ENCODE measurements at regions not wholly inside any gene's neighbourhood (a gene's known extent, or its start where the extent isn't known, plus 50 kb on each side); places are given as distances from the start of the nearest gene placed in this dataset.

DNA sequence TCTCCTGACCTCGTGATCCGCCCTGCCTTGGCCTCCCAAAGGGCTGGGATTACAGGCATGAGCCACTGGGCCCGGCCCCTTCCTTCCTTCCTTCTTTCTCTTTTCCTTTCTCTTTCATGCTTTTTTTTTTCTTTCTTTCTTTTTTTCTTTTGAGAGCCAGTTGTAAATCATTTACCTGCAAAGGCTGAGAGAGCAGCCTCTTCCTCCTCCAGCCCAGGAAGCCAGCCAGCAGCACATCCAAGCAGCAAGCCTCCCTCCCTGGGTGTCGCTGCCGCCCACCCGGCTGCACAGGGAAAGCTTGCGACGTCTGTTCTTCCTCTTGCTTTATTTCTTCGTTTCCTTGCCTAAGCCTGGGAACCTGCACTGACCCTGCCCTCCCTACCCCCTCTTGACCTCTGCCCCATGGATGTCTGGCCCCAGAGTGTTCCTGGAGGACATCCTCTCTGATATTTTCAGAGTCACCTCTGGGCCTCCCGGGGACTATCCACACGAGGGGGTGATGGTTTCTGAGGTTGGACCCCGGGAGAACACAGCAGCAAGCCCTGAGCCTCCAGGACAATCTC, 62.8 kb upstream of the MYL10 start:
- H3K36me3 ChIP-seq (ENCODE audit: control insufficient read depth, insufficient read depth, low read length): no peaks in the 10 kb centered on the region
- H3K4me3 ChIP-seq (ENCODE audit: low read depth, low read length): no peak overlapping the region
- H3K9ac ChIP-seq (ENCODE audit: low read length): no peak overlapping the region
- peaks cover 3% of the 10 kb centered on the region; the same call in 1 of the 2 replicates for H3K4me1 ChIP-seq (ENCODE audit: control insufficient read depth, insufficient read depth, low read length)
- H3K27me3 ChIP-seq (ENCODE audit: control insufficient read depth, insufficient read depth, low read length): 0 out of 2 replicates have a peak, but pooled peaks cover 3% of the 10 kb centered on the region
- H3K9me3 ChIP-seq (ENCODE audit: control insufficient read depth, insufficient read depth, low read depth, low read length): no peaks in the 10 kb centered on the region
- H3K27ac ChIP-seq (ENCODE audit: low read depth, low read length): no peak overlapping the region

DNA sequence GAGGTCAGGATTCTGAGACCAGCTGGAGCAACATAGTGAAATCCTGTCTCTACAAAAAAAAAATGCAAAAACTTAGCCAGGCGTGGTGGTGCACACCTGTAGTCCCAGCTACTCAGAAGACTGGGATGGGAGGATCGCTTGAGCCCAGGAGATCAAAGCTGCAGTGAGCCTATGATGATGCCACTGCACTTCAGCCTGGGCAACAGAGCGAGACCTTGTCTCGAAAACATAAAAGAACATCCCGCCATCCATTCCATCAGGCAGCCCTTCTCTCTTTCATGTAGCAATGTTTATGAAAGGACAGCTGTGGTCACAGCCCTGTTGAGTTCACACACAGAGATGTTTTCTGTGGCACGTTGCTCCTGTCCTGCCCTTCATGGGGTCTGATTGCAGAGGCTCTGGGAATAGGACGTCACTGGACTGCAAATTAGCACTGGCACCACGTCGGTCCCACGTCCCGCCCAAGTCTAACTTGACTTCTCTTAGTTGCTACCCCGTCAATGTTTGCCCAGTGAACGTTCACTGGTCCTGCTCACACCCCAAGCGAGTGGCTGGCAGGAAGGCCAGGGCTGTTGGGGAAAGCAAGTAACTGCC, 64.5 kb upstream of the MYL10 start:
- H3K27ac ChIP-seq (ENCODE audit: low read depth, low read length): no peak overlapping the region
- 0 out of 2 replicates have a peak, but pooled peaks cover 3% of the 10 kb centered on the region for H3K27me3 ChIP-seq (ENCODE audit: control insufficient read depth, insufficient read depth, low read length)
- H3K36me3 ChIP-seq (ENCODE audit: control insufficient read depth, insufficient read depth, low read length): no peaks in the 10 kb centered on the region
- no peak overlapping the region for H3K4me3 ChIP-seq (ENCODE audit: low read depth, low read length)
- H3K9me3 ChIP-seq (ENCODE audit: control insufficient read depth, insufficient read depth, low read depth, low read length): no peaks in the 10 kb centered on the region
- H3K4me1 ChIP-seq (ENCODE audit: control insufficient read depth, insufficient read depth, low read length): peaks cover 3% of the 10 kb centered on the region; the same call in 1 of the 2 replicates
- no peak overlapping the region for H3K9ac ChIP-seq (ENCODE audit: low read length)

DNA sequence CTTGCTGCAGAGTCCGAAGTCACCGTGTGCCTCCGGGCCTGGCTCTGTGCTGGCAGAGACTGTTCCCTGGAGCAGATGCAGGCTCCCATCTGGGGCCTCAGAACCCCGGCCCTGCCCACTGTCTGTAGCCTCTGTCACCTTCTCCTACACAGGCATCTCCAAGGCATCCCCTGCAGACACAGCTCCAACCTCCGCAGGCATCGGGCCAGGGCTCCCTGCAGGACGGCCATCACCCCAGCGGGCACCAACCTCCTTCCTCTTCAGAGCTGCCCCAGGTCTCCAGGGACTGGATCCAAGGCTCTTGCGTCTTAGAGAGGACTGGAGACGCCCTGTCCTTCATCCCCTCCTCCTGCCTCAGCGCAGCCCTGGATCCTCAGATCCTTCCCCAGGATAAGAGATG, 69.9 kb upstream of the MYL10 start:
- Histone ChIP-seq H3K36me3 (ENCODE audit: control insufficient read depth, insufficient read depth, low read length) (no peaks in the 10 kb centered on the region), H3K27ac (ENCODE audit: low read depth, low read length) (no peak overlapping the region)

GRCh38 chr7:101699399-101699798, 70.3 kb upstream of the MYL10 start:
- H3K9ac ChIP-seq (ENCODE audit: low read length): no peak overlapping the region
- peaks cover 8% of the 10 kb centered on the region; the same call in 1 of the 2 replicates for H3K4me1 ChIP-seq (ENCODE audit: control insufficient read depth, insufficient read depth, low read length)
- H3K9me3 ChIP-seq (ENCODE audit: control insufficient read depth, insufficient read depth, low read depth, low read length): no peaks in the 10 kb centered on the region
- no peaks in the 10 kb centered on the region for H3K27me3 ChIP-seq (ENCODE audit: control insufficient read depth, insufficient read depth, low read length)
- H3K4me3 ChIP-seq (ENCODE audit: low read depth, low read length): no peak overlapping the region
- H3K36me3 ChIP-seq (ENCODE audit: control insufficient read depth, insufficient read depth, low read length): no peaks in the 10 kb centered on the region
- H3K27ac ChIP-seq (ENCODE audit: low read depth, low read length): no peak overlapping the region

More for the DNA sequence above, 69.9 kb upstream of the MYL10 start:
- Histone ChIP-seq H3K9me3 (ENCODE audit: control insufficient read depth, insufficient read depth, low read depth, low read length) (no peaks in the 10 kb centered on the region), H3K4me1 (ENCODE audit: control insufficient read depth, insufficient read depth, low read length) (peaks cover 8% of the 10 kb centered on the region; the same call in 1 of the 2 replicates), H3K27me3 (ENCODE audit: control insufficient read depth, insufficient read depth, low read length) (no peaks in the 10 kb centered on the region), H3K9ac (ENCODE audit: low read length) (no peak overlapping the region), H3K4me3 (ENCODE audit: low read depth, low read length) (no peak overlapping the region)

DNA sequence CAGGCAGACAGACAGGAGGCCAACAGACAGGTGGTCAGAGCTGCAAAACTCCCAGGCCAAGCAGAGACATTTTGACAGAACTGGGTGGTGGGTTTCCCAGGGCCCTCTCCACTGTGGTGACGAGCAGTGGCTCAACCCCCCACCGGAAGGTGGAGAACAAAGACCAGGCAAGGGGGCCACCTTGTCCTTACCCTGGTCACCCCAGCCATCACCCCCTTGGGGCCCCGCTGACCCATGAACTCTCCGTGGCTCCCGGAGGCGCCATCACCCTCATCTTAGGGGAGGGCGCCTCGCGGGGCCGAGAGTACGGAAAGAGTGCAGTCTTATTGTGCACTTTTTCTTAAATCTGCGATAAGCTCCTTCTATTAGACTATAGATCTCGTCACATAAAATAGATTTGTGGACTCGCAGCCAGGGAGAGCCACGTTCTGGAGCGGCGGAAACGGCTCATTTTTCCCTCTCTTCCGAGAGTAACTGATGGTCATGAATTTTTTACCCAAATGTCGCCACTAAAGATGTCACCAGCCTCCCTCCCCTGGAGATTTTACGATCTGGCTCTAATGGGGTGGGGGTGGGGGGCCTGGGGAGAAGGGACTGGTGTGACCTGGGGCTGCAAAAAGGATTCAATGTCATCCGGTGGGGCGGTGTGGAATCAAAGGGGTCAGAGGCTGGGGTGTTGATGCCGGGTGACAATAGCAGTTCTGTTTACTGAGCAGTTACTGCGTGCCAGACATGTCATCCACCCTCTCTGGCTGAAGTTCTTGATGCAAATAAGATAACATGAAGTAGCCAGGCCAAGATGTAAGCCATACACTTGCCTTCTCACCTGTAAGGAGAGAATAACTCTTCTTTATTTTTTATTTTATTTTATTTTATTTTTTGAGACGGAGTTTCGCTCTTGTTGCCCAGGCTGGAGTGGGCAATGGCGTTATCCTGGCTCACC, 71.1 kb upstream of the MYL10 start:
- no peak overlapping the region for H3K4me3 ChIP-seq (ENCODE audit: low read depth, low read length)
- H3K9me3 ChIP-seq (ENCODE audit: control insufficient read depth, insufficient read depth, low read depth, low read length): no peaks in the 10 kb centered on the region
- H3K27ac ChIP-seq (ENCODE audit: low read depth, low read length): no peak overlapping the region
- H3K27me3 ChIP-seq (ENCODE audit: control insufficient read depth, insufficient read depth, low read length): no peaks in the 10 kb centered on the region
- H3K36me3 ChIP-seq (ENCODE audit: control insufficient read depth, insufficient read depth, low read length): no peaks in the 10 kb centered on the region
- H3K4me1 ChIP-seq (ENCODE audit: control insufficient read depth, insufficient read depth, low read length): peaks cover 8% of the 10 kb centered on the region; the same call in 1 of the 2 replicates
- no peak overlapping the region for H3K9ac ChIP-seq (ENCODE audit: low read length)

GRCh38 chr7:101701153-101701794, 72.2 kb upstream of the MYL10 start:
- Histone ChIP-seq H3K27me3 (ENCODE audit: control insufficient read depth, insufficient read depth, low read length) (no peaks in the 10 kb centered on the region), H3K4me3 (ENCODE audit: low read depth, low read length) (no peak overlapping the region), H3K36me3 (ENCODE audit: control insufficient read depth, insufficient read depth, low read length) (no peaks in the 10 kb centered on the region), H3K27ac (ENCODE audit: low read depth, low read length) (no peak overlapping the region), H3K9ac (ENCODE audit: low read length) (no peak overlapping the region), H3K4me1 (ENCODE audit: control insufficient read depth, insufficient read depth, low read length) (peaks cover 8% of the 10 kb centered on the region; the same call in 1 of the 2 replicates), H3K9me3 (ENCODE audit: control insufficient read depth, insufficient read depth, low read depth, low read length) (no peaks in the 10 kb centered on the region)

DNA sequence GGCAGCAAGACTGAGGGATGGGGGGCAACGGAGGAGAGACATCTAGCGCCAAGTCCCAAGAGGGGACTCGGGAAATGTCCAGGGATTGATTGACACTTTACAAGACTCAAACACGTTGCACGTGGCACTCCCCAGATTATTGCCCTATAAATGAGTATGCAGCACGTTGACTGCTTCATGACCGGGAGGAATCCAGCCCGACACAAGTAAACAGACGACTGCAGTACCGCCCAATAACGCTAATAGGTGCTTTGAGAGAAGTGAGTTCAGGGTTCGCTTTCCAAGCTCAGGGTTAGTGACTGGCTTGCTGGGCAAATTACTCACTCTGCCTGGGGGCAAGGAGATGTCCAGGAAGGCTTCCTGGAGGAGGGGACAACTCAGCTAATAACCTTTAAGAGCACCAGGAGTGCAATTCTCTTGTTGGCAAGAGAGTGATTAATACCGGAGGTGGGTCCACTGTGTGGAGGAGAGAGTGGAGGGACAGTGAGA, 73.3 kb upstream of the MYL10 start:
- Histone ChIP-seq H3K4me1 (ENCODE audit: control insufficient read depth, insufficient read depth, low read length) (peaks cover 8% of the 10 kb centered on the region; the same call in 1 of the 2 replicates), H3K27me3 (ENCODE audit: control insufficient read depth, insufficient read depth, low read length) (no peaks in the 10 kb centered on the region), H3K4me3 (ENCODE audit: low read depth, low read length) (no peak overlapping the region), H3K9ac (ENCODE audit: low read length) (no peak overlapping the region), H3K9me3 (ENCODE audit: control insufficient read depth, insufficient read depth, low read depth, low read length) (no peaks in the 10 kb centered on the region), H3K36me3 (ENCODE audit: control insufficient read depth, insufficient read depth, low read length) (no peaks in the 10 kb centered on the region), H3K27ac (ENCODE audit: low read depth, low read length) (no peak overlapping the region)

DNA sequence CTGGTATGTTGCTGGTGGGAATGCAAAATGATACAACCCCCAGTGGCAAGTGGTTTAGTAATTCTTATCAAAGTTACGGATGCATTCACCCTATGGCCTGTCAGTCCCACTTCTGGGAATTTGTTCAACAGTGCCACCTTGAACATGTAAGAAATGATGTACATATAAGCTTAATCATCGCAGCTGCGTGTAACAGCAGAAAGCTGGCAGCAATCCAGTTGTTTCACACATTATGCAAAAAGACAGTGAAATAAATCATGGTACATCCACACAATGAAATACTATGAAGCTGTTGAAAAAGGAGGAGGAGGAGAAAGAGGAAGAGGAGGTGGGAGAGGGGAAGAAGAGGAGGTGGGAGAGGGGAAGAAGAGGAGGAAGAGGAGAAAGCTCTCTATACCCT, 76.2 kb upstream of the MYL10 start:
- Histone ChIP-seq H3K4me1 (ENCODE audit: control insufficient read depth, insufficient read depth, low read length) (no peaks in the 10 kb centered on the region), H3K4me3 (ENCODE audit: low read depth, low read length) (no peak overlapping the region), H3K9ac (ENCODE audit: low read length) (no peak overlapping the region), H3K36me3 (ENCODE audit: control insufficient read depth, insufficient read depth, low read length) (no peaks in the 10 kb centered on the region), H3K27ac (ENCODE audit: low read depth, low read length) (no peak overlapping the region), H3K27me3 (ENCODE audit: control insufficient read depth, insufficient read depth, low read length) (no peaks in the 10 kb centered on the region), H3K9me3 (ENCODE audit: control insufficient read depth, insufficient read depth, low read depth, low read length) (no peaks in the 10 kb centered on the region)

- Histone ChIP-seq H3K9ac (ENCODE audit: low read length) (no peak overlapping the region), H3K4me1 (ENCODE audit: control insufficient read depth, insufficient read depth, low read length) (no peaks in the 10 kb centered on the region), H3K4me3 (ENCODE audit: low read depth, low read length) (no peak overlapping the region), H3K27me3 (ENCODE audit: control insufficient read depth, insufficient read depth, low read length) (no peaks in the 10 kb centered on the region), H3K9me3 (ENCODE audit: control insufficient read depth, insufficient read depth, low read depth, low read length) (no peaks in the 10 kb centered on the region), H3K27ac (ENCODE audit: low read depth, low read length) (no peak overlapping the region), H3K36me3 (ENCODE audit: control insufficient read depth, insufficient read depth, low read length) (no peaks in the 10 kb centered on the region)
Measured at GRCh38 chr7:101707587-101707986, 78.5 kb upstream of the MYL10 start.

GRCh38 chr7:101708223-101708622, 79.1 kb upstream of the MYL10 start:
- H3K4me1 ChIP-seq (ENCODE audit: control insufficient read depth, insufficient read depth, low read length): no peaks in the 10 kb centered on the region
- H3K9ac ChIP-seq (ENCODE audit: low read length): no peak overlapping the region
- no peaks in the 10 kb centered on the region for H3K36me3 ChIP-seq (ENCODE audit: control insufficient read depth, insufficient read depth, low read length)
- no peaks in the 10 kb centered on the region for H3K9me3 ChIP-seq (ENCODE audit: control insufficient read depth, insufficient read depth, low read depth, low read length)
- no peaks in the 10 kb centered on the region for H3K27me3 ChIP-seq (ENCODE audit: control insufficient read depth, insufficient read depth, low read length)
- H3K4me3 ChIP-seq (ENCODE audit: low read depth, low read length): no peak overlapping the region
- no peak overlapping the region for H3K27ac ChIP-seq (ENCODE audit: low read depth, low read length)

Measured in HUES6 (cell line).